Psoas muscle (tissue), 7 donors: ENCODE measurements at regions not wholly inside any gene's neighbourhood (a gene's known extent, or its start where the extent isn't known, plus 50 kb on each side); places are given as distances from the start of the nearest gene placed in this dataset.

Source experiments
- ATAC-seq, 4 donors: fragments of 200-7000 bp; cut with Tn5 transposase; one replicate each; pipeline ENCODE4 v1.9.1; 2020; ENCODE audit warnings: moderate library complexity in 3 of 4, mild to moderate bottlenecking in 2 of 4
- DNase-seq, 2 donors: peaks; one replicate each; pipeline ENCODE4 v3.0.0-alpha.2; 2020
- H3K27ac ChIP-seq: fragments of 200-600 bp; one replicate; pipeline ENCODE4 v1.8.0; 2022
- H3K27me3 ChIP-seq, 3 donors: fragments of 200-600 bp in 1 of 3; one replicate each; pipeline versions ENCODE4 v1.6.1 to v1.8.0; 2013 to 2022; ENCODE audit warnings: low read length in 2 of 3, mild to moderate bottlenecking in 2 of 3, moderate library complexity in 1 of 3; ENCODE audit not compliant: insufficient read depth in 3 of 3
- H3K36me3 ChIP-seq, 2 donors: fragments of 200-600 bp in 1 of 2; one replicate each; pipeline versions ENCODE4 v1.6.1 to v1.8.0; 2013 to 2022; ENCODE audit warnings: low read depth in 1 of 2, mild to moderate bottlenecking in 1 of 2, moderate library complexity in 1 of 2; ENCODE audit not compliant: insufficient read depth in 1 of 2
- H3K4me1 ChIP-seq: fragments of 200-600 bp; one replicate; pipeline ENCODE4 v1.8.0; 2022
- H3K4me3 ChIP-seq: fragments of 200-600 bp; one replicate; pipeline ENCODE4 v1.8.0; 2022; ENCODE audit warnings: mild to moderate bottlenecking
- H3K9me3 ChIP-seq: fragments of 200-600 bp; one replicate; pipeline ENCODE4 v1.8.0; 2022
- WGBS, 3 donors: extraction: QIAGEN DNeasy Blood & Tissue Kit; methylation state at CpG; one replicate each; pipeline versions ENCODE4 v1.1.6 to v1.1.7; 2013; 5-methylcytosine and 5-hydroxymethylcytosine counted together
- intact Hi-C, 2 donors: fragments of 100-400 bp; cut with DNase I; formaldehyde crosslinking; loops; one replicate each; pipeline versions ENCODE4 v1.11.0 to v1.14.2; 2022
- TF ChIP-seq, protein P1 (sequence below): fragments of 200-600 bp; IDR thresholded peaks from one replicate; pipeline ENCODE4 v1.8.0; 2022; ENCODE audit warnings: antibody characterized with exemption
- donor health status: healthy with polysubstance abuse.
- donor health status: DM: no; HTN: no; CAD: no; lungs with moderate emphysema.
- donor health status: Bipolar disorder and iron deficiency.
- donor health status: healthy.
- donor health status: DM: yes; HTN: yes; CAD: no.
- donor health status: DM: no; HTN: no; CAD: no.
- donor health status: DM: yes; HTN: yes; CAD: no.

DNA sequence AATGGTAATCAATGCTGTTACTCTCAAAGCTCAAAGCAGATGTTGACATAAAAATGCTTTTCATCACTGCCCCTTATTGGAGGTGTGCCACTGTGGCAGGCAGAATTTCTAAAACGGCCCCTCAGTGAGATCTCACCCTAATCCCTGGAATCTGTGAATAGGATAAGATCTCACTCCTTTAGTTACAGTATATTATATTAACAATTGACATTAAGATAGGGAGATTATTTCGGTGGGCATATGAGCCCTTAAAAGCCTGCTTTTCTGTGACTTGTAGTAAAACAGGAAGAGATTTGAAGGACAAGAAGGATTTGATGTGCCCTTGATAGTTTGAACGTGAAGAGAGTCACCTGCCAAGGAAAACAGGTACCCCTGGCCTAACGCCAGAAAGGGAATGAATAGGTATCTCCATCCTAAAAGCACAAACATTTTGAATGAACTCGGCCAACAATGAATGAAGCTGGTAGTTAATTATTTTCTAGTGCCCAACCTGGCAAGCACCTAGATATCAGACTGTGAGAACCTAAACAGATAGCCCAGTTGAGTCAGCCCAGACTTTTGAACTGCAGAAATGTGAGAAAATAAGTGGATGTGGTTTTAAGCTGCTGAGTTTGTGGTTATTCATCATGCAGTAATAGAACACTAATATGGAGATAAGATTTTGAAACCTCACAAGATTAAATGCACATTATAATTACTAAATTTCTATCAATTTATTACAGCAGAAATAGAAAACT is 881.6 kb downstream of the PCDH18 start:
- 27 to 34% (median 30%) methylated on average over 5 of the region's 5 CpGs for WGBS, 3 donors
- no peaks in the 10 kb centered on the region for H3K9me3 ChIP-seq
- H3K27ac ChIP-seq, result no peak overlapping the region
- TF ChIP-seq, protein P1, sequence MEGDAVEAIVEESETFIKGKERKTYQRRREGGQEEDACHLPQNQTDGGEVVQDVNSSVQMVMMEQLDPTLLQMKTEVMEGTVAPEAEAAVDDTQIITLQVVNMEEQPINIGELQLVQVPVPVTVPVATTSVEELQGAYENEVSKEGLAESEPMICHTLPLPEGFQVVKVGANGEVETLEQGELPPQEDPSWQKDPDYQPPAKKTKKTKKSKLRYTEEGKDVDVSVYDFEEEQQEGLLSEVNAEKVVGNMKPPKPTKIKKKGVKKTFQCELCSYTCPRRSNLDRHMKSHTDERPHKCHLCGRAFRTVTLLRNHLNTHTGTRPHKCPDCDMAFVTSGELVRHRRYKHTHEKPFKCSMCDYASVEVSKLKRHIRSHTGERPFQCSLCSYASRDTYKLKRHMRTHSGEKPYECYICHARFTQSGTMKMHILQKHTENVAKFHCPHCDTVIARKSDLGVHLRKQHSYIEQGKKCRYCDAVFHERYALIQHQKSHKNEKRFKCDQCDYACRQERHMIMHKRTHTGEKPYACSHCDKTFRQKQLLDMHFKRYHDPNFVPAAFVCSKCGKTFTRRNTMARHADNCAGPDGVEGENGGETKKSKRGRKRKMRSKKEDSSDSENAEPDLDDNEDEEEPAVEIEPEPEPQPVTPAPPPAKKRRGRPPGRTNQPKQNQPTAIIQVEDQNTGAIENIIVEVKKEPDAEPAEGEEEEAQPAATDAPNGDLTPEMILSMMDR, result no peak
- H3K4me3 ChIP-seq, result no peak overlapping the region
- no peak for DNase-seq
- intact Hi-C loops, result no loop called here
- ATAC-seq, result no peak
- no peaks in the 10 kb centered on the region for H3K4me1 ChIP-seq
- no peaks in the 10 kb centered on the region for H3K27me3 ChIP-seq
- no peaks in the 10 kb centered on the region for H3K36me3 ChIP-seq

DNA sequence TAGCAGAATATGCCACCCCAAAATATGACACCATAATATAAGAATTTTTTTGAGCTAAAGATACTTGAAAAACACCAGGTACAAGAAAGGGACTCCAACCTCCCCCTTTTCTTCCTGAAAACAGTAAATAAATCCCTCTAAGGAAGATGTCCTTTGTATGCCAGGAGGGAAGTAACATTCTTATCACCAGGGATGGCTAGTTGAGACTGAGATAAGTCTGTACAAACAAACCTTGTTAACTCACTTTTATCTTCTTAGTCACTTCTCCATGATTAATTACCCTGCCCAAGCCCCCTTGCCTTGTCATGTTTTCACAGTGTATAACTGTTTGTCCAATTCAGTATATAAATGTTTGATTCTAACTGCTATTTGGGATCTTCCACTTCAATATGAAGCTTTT is 888.0 kb downstream of the PCDH18 start:
- Histone ChIP-seq H3K27ac (no peak overlapping the region), H3K4me3 (no peak overlapping the region), H3K4me1 (no peaks in the 10 kb centered on the region), H3K36me3 (no peaks in the 10 kb centered on the region), H3K9me3 (no peaks in the 10 kb centered on the region), H3K27me3 (no peaks in the 10 kb centered on the region)
- ATAC-seq (no peak), DNase-seq (no peak)
- TF ChIP-seq, protein P1, result no peak
- intact Hi-C loops, result no loop called here

DNA sequence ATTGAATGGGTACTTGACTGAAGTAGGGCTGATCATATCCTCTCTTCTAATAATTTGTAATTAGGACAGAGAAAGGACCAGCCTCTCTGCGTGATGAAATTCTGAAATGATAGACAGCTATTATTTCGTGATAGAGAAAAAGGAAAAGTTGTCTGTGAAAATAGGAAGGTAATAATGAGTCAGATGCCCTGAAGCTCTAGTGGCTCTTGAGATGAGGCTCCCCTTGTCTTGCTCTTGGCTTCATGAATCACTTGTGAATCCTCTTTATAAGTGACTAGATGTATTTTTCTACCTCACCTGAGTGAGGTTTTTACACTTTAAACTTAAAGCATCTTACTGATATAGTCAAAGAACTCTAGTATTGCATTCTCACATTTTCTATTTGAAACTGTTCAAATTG is 888.9 kb downstream of the PCDH18 start:
- TF ChIP-seq, protein P1, result no peak
- Histone ChIP-seq H3K9me3 (no peaks in the 10 kb centered on the region), H3K4me3 (no peak overlapping the region), H3K27ac (no peak overlapping the region), H3K36me3 (no peaks in the 10 kb centered on the region), H3K4me1 (no peaks in the 10 kb centered on the region), H3K27me3 (no peaks in the 10 kb centered on the region)
- no peak for DNase-seq
- ATAC-seq, result no peak
- intact Hi-C loops, result no loop called here
- WGBS, 3 donors, result 90 to 96% (median 92%) methylated on average over 2 of the region's 2 CpGs

DNA sequence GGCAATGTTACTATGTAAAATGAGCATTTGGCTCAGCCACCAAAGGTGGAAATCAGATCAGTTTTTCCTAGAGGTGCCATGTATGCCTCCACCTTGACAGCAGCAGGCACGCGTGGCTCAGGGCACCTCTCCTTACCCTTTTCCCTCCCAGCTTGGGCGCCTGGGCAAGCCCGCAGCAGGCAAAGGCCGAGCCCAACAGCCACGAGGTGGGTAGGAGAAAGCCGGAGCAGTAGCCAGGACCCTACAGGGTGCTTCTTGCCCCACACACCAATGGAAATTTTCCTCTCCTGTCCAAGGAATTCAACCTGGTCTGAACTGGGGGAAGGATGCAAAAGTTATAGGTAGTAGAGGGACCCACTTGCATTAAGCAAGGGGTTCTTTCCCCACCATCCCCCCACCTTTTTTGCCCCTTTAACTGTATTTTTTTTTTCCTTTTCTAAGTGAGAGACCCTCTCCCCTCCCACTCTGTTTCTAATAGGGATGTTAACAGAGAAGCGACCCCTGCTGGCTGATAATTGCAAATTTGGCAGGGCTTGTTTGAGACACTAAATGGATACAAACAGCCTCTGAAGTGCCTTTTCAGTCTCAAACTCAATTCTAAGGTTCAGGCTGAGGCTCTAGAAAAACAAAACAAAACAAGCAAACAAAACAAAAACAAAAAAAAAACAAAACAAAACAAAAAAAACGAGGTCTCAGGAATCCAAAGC is 895.1 kb downstream of the PCDH18 start:
- H3K27ac ChIP-seq, result no peak overlapping the region
- ATAC-seq (no peak), DNase-seq (peak in 1 of 2 donors; percentile 44)
- no peaks in the 10 kb centered on the region for H3K36me3 ChIP-seq
- no peak overlapping the region for H3K4me3 ChIP-seq
- H3K27me3 ChIP-seq, result no peaks in the 10 kb centered on the region
- no peaks in the 10 kb centered on the region for H3K9me3 ChIP-seq
- H3K4me1 ChIP-seq, result no peaks in the 10 kb centered on the region
- WGBS, 3 donors, result 80 to 89% (median 82%) methylated on average over 9 of the region's 9 CpGs
- intact Hi-C loops, result no loop called here
- TF ChIP-seq, protein P1, result no peak
